NCI-H82 (cell line): ENCODE measurements at regions not wholly inside any gene's neighbourhood (a gene's known extent, or its start where the extent isn't known, plus 50 kb on each side); places are given as distances from the start of the nearest gene placed in this dataset.

Experiments used
- DNase-seq: peaks from one replicate; lab custom pipeline; 2025; lab: John Stamatoyannopoulos, UW

- DNase-seq = no peak
These were observed 100.9 kb upstream of the ROPN1 start for GRCh38 chr3:124092811-124093210.

GRCh38 chr3:124094496-124094895 is 102.6 kb upstream of the ROPN1 start:
- DNase-seq = no peak

GRCh38 chr3:124097362-124098131 is 105.6 kb upstream of the ROPN1 start:
- DNase-seq = no peak

DNA sequence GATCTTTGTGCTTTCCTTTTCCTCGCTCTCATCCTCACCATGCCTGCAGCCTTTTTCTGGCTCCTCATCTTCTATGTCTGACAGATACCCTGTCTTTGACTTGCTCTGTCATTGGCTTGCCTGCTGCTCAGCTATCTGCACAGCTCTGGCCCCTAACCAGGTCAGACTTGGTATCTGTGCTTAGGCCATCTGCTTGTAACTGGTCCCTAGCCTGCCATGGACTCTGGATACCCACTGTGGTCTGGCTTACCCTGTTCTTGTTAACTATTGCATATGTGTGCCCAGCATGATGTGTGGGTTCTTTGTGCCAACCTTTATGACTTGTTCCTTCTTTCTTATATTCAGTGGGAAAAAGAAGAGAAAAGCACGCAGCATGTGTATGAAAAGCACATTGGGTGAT is 109.7 kb upstream of the ROPN1 start:
- no peak for DNase-seq

- peak; percentile 43 for DNase-seq
These were observed 115.4 kb upstream of the ROPN1 start for GRCh38 chr3:124107104-124107890.

DNA sequence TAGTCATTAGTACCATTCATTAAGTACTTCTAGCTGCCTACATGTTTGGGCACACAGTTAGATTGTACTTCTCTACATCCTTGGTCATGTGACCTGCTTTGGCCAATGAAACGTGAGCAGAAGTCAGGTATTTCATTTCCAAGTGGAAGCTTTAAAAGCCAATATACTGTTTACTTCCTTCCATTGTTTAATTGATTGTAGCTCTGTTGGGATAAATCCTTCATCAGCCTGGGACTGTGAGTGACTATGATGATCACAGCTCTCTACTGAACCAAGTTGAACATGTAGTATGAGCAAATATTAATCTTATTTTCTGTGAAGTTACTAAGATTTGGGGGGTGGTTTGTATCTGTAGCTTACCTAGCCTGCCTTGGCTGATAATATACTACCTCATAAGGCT is 116.5 kb upstream of the ROPN1 start:
- peak; percentile 50 for DNase-seq

- no peak for DNase-seq
These were observed 121.6 kb upstream of the ROPN1 start for GRCh38 chr3:124113485-124113884.

DNA sequence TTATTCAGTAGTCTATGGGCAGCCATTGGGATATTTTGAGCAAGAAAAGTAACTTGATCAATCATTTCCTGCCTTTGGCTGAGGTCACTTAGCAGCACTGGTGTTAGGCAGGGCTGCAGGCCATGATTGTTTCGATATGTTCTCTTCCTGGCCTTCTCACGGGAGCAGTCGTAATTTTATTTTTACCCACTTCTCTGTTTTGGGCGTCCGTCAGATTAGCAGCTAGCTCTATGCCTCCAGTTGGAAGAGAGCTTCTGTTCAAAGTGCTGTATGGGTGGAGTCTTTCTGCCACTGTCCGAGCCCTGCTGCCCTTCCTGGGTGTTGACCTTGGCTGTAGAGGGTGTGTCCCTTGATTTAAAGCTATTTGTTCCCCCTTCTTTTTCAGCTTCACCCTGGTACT is 123.4 kb upstream of the ROPN1 start:
- no peak for DNase-seq

DNA sequence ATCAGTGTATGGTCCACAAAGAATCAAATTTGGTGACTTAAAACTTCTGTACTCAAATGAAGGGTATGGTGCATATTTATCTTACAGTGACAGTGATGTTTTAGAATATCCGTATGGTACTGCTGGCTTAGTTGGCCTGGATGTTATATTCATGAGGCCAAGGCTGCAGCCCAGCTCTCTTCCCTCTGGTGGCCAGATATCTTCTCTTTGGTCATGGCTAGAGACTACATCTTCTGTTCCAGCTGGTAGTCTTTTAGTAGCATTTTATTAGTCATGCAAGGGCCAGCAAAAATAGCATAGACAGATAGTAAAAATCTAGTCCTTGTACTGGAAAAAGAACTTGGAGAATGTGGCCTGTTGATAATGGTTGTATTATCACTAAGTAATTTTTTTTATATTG is 124.0 kb upstream of the ROPN1 start:
- no peak for DNase-seq

DNA sequence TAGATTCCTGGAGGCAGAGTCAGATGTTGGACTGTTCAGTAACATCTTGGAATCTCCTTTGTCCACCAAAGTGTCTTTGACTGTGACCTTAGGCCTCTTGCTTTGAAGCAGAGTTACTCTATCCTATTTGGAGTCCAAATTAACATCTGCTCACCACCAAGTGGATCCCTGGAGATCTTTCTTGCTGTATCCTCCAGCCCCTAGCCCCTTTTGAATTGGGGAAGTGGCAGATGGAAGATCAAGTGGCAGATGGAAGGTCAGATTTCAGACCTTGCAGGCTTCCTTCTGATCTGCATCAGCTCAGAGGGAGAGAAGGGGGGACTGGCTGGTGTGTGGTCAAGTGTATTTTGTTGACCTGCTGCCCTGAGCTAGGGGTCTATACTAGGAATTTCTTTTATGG is 125.0 kb upstream of the ROPN1 start:
- DNase-seq = peak; percentile 94

DNA sequence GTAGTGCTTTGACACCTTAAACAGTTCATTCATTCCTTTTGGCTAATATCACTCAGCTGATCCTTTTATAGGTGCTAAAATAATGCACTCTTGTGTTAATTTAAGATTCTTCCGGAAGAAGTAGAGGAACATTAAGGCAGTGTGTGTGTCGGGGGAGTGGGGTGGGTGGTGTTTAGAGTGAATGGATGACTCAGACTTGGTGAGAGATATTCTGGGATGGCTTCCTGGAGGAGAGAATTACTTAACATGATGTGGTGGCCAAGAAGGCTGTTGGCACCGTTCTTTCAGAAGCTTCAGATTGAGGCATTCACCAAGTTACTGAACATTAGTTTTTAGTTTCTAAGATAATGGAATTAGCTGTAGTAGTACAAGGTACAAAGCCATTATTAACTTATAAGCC is 125.6 kb upstream of the ROPN1 start:
- DNase-seq = peak; percentile 49

DNA sequence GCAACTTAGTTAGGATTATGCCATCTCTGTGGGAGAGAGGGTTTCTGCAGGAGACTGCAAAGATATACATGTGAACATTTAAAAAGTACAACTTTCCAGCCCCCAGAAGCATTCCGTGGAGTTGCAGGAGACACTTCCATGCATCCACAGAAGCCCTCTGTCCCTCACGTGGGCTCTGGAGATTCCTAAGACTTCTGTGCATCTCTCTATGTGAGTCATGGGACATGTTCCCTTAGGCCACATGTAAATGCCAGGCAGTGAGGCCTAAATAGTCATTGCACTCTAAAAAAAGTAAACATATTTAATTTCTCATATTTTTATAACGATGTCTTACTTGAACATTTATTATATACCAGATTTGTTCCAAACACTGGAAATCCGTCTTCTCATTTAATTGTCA is 126.5 kb upstream of the ROPN1 start:
- no peak for DNase-seq

DNA sequence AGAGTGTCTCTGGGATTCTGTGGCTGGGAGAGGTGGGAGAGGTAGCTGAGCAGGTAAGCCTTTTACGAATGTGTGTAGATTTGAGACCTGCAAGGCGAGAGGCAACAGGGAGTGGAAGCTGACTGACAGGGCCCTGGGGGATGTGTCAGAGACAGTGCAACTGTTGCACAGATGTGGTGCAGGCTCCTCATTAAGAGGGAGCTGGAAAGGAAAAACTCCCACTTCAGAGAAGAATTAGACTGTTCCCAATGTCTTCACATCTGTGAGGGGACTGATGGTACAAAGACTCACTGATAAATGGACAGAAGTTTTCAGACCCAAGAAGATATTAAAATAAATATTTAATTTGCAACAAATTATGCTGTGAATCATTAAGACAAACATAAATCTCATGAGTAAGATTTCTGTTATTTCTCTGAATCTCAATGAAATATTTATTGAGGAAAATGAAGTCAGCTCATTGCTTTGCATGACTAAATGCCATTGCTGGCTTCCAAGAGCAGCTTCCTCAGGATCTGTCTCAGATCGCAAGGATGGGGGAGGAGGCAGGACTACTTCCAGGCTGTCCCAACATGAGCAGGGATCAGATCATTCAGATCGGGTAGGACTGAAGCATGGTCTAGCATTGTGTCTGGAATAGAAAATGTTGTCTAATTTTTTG is 127.3 kb upstream of the ROPN1 start:
- DNase-seq = peak; percentile 64

- DNase-seq = no peak
These were observed 129.7 kb upstream of the ROPN1 start for GRCh38 chr3:124121379-124122312.

- no peak for DNase-seq
These were observed 133.4 kb upstream of the ROPN1 start for GRCh38 chr3:124125315-124125714.

DNA sequence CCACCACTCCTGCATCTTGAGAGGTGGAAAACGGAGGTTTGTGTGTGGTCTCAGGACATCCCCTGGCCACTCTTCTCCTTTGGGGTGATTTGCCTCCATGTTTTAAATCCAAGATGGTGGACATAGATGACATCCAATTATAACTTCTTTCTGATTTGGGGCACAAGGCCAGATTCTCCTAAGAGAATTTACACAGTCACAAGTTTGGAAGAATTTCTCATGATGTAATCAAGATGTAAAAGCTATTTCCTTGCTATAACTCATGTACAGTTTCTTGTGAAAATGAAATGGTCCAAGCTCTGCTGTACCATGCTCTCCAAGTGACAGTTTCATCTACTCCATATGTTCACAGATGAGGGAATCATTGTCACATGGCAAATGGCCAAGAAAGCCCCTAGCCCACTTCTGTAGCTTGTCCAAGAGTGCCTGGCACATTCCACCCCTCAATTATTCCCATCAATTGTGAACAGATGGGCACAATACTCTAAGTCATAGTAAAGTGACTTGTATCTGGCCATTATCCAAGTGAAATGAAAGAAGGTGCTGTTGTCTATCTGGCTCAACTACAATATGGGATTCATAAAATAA is 134.6 kb upstream of the ROPN1 start:
- peak; percentile 71 for DNase-seq

GRCh38 chr3:124131158-124131557 is 139.2 kb upstream of the ROPN1 start:
- no peak for DNase-seq

DNA sequence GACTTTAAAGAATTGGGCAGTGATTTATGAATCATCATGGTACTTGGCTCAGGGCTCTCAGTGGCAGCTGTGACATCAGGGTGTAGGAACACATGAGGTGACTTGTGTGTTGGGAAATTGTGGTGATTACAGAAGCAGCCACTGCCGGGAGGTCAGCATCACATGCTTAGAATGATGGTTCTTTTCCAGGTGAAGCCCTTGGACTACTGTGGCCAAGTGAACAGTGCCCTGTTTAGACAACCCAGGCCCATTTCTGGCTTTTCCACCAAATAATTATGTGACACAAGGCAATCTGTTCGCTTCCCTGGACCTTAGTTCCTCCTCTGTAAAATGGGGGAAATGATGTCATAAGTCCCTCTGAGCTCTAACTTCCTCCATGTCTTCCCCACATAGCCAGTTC is 139.7 kb upstream of the ROPN1 start:
- no peak for DNase-seq

- no peak for DNase-seq
These were observed 140.9 kb upstream of the ROPN1 start for GRCh38 chr3:124132813-124133212.

GRCh38 chr3:124133366-124133940 is 141.5 kb upstream of the ROPN1 start:
- no peak for DNase-seq

DNA sequence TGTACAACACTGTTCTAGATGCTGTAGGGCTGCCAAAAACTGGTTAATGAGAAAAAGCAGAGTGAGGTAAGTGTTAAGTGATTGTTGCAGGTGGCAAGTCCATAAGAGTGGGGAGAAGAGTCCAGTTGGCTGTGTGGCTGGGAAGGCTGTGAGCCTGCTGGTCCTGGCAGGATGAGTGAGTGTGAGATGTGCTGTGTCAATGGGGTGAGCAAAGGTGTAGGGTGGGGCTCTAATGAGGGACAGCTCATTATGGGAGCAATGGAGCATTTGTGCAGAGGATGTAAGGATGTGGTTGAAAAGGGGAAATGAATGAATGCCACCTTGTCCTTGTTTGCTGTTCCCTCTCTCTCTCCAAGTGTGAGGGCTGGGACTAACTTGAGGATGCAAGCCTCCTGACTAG is 145.3 kb upstream of the ROPN1 start:
- no peak for DNase-seq
